Mesenchymal stem cell (in vitro differentiated cells and primary cell): ENCODE measurements at regions not wholly inside any gene's neighbourhood (a gene's known extent, or its start where the extent isn't known, plus 50 kb on each side); places are given as distances from the start of the nearest gene placed in this dataset.

ENCODE experiments used
- DNase-seq: peaks from one replicate; pipeline ENCODE4 v3.0.0-alpha.2; 2013
- H2AFZ ChIP-seq: one replicate; pipeline ENCODE4 v1.6.1; 2013; ENCODE audit warnings: low read depth, mild to moderate bottlenecking, control low read depth, inconsistent platforms, low read length, moderate library complexity
- H2AK5ac ChIP-seq: 2 replicates; pipeline ENCODE4 v1.6.1; 2013; ENCODE audit warnings: low read length, moderate library complexity, mild to moderate bottlenecking, inconsistent platforms; ENCODE audit not compliant: severe bottlenecking
- H2BK120ac ChIP-seq: one replicate; pipeline ENCODE4 v1.6.1; 2013; ENCODE audit warnings: low read depth, mild to moderate bottlenecking, inconsistent platforms, low read length, moderate library complexity
- H2BK12ac ChIP-seq, 2 experiments: one replicate each; pipeline ENCODE4 v1.6.1; 2013; ENCODE audit warnings: inconsistent platforms in 2 of 2, low read length in 2 of 2, mild to moderate bottlenecking in 2 of 2, moderate library complexity in 2 of 2, control low read depth in 1 of 2
- H2BK15ac ChIP-seq: one replicate; pipeline ENCODE4 v1.6.1; 2013; ENCODE audit warnings: mild to moderate bottlenecking, low read depth, inconsistent platforms; ENCODE audit not compliant: poor library complexity, severe bottlenecking
- H2BK5ac ChIP-seq: 2 replicates; pipeline ENCODE4 v1.6.1; 2013; ENCODE audit warnings: low read depth, mild to moderate bottlenecking, low read length, control low read depth, inconsistent platforms; ENCODE audit not compliant: poor library complexity, severe bottlenecking
- H3K14ac ChIP-seq, 2 experiments: one replicate each; pipeline ENCODE4 v1.6.1; 2013; ENCODE audit warnings: inconsistent platforms in 2 of 2, low read length in 2 of 2, control low read depth in 1 of 2, mild to moderate bottlenecking in 1 of 2, moderate library complexity in 1 of 2
- H3K18ac ChIP-seq, 2 experiments: one replicate each; pipeline ENCODE4 v1.6.1; 2013; ENCODE audit warnings: inconsistent platforms in 2 of 2, low read length in 2 of 2, control low read depth in 1 of 2, low read depth in 1 of 2, mild to moderate bottlenecking in 1 of 2
- H3K23ac ChIP-seq, 2 experiments: one replicate each; pipeline ENCODE4 v1.6.1; 2013; ENCODE audit warnings: inconsistent platforms in 2 of 2, low read length in 2 of 2, mild to moderate bottlenecking in 2 of 2, moderate library complexity in 2 of 2, control low read depth in 1 of 2
- H3K27ac ChIP-seq: 2 replicates; pipeline ENCODE4 v1.5.1; 2013; ENCODE audit warnings: mild to moderate bottlenecking, moderate library complexity, low read length, control low read depth, inconsistent platforms; ENCODE audit not compliant: poor library complexity, severe bottlenecking
- H3K27me3 ChIP-seq, 2 experiments: 2 replicates each; pipeline versions ENCODE4 v1.6.1 to v1.7.0; 2013; ENCODE audit warnings: low read length in 2 of 2, mild to moderate bottlenecking in 2 of 2, moderate library complexity in 2 of 2, control low read depth in 1 of 2, inconsistent platforms in 1 of 2; ENCODE audit not compliant: control insufficient read depth in 1 of 2, insufficient read depth in 1 of 2
- H3K36me3 ChIP-seq, 2 experiments: 2 replicates each; pipeline versions ENCODE4 v1.6.1 to v1.7.0; 2013; ENCODE audit warnings: low read length in 2 of 2, control low read depth in 1 of 2, inconsistent platforms in 1 of 2, low read depth in 1 of 2, mild to moderate bottlenecking in 1 of 2; ENCODE audit not compliant: insufficient read depth in 2 of 2, control insufficient read depth in 1 of 2
- H3K4ac ChIP-seq, 2 experiments: one replicate each; pipeline ENCODE4 v1.6.1; 2013; ENCODE audit warnings: inconsistent platforms in 2 of 2, low read length in 2 of 2, mild to moderate bottlenecking in 2 of 2, moderate library complexity in 2 of 2, control low read depth in 1 of 2, low read depth in 1 of 2
- H3K4me1 ChIP-seq: 2 replicates; pipeline ENCODE4 v1.6.1; 2013; ENCODE audit warnings: low read depth, low read length, control low read depth; ENCODE audit not compliant: control insufficient read depth, insufficient read depth
- H3K4me2 ChIP-seq: 2 replicates; pipeline ENCODE4 v1.6.1; 2013; ENCODE audit warnings: low read length, mild to moderate bottlenecking, inconsistent platforms; ENCODE audit not compliant: poor library complexity, severe bottlenecking
- H3K4me3 ChIP-seq, 2 experiments: 2 replicates each; pipeline versions ENCODE4 v1.5.1 to v1.7.0; 2013; ENCODE audit warnings: low read length in 2 of 2, mild to moderate bottlenecking in 2 of 2, control low read depth in 1 of 2, low read depth in 1 of 2; ENCODE audit not compliant: insufficient read depth in 1 of 2
- H3K79me1 ChIP-seq: replicated peaks from 2 replicates; pipeline ENCODE4 v1.6.1; 2013; ENCODE audit warnings: mild to moderate bottlenecking, control low read depth, low read length, inconsistent platforms; ENCODE audit not compliant: poor library complexity, severe bottlenecking
- H3K9ac ChIP-seq: 2 replicates; pipeline ENCODE4 v1.7.0; 2013; ENCODE audit warnings: mild to moderate bottlenecking, low read length, moderate library complexity
- H3K9me3 ChIP-seq: 2 replicates; pipeline ENCODE4 v1.7.0; 2013; ENCODE audit warnings: mild to moderate bottlenecking, low read length; ENCODE audit not compliant: control insufficient read depth
- H4K8ac ChIP-seq: one replicate; pipeline ENCODE4 v1.6.1; 2013; ENCODE audit warnings: inconsistent platforms, mild to moderate bottlenecking, low read length, moderate library complexity
- H4K91ac ChIP-seq: one replicate; pipeline ENCODE4 v1.6.1; 2013; ENCODE audit warnings: mild to moderate bottlenecking, low read length, inconsistent platforms
- WGBS: methylation state at CpG from one replicate; pipeline ENCODE4 v1.1.7; 2013; ENCODE audit warnings: mixed read lengths; 5-methylcytosine and 5-hydroxymethylcytosine counted together

DNA sequence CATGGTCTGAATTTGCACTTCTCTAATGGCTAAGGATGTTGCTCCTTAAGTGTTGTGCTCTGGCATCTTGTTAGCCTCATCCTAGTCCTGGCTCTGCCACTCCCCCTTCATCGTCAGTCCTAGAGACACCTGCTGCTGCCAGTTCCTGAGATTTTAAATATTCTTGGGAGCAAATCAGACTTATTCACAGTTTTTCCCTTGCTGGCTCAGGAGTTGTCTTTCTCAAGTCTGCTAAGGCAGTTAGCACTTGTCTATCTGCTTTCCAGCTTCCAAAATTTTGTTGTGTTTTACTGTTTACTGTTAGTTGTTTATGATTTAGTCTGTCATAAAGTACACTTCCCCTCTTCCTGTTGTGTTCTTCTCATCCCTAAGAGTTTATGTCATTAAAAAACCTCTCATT lies 201.0 kb downstream of the KIF26A start:
- Histone ChIP-seq H3K36me3 (no peaks in the 10 kb centered on the region), H3K14ac (no peak overlapping the region), H3K4ac (no peak overlapping the region), H2AK5ac (no peak overlapping the region), H2AFZ (no peak overlapping the region), H3K79me1 (no peaks in the 10 kb centered on the region), H3K9me3 (peaks cover 8% of the 10 kb centered on the region), H4K91ac (no peak overlapping the region), H3K27ac (no peak overlapping the region), H3K9ac (no peak overlapping the region), H2BK12ac (no peak overlapping the region), H3K4me3 (no peak overlapping the region), H3K4me1 (no peaks in the 10 kb centered on the region), H3K27me3 (no peaks in the 10 kb centered on the region), H3K4me2 (no peak overlapping the region), H2BK15ac (no peak overlapping the region), H2BK5ac (no peak overlapping the region), H3K18ac (no peak overlapping the region), H3K23ac (no peak overlapping the region), H4K8ac (no peak overlapping the region), H2BK120ac (no peak overlapping the region)
- WGBS = 63% methylated on average over 1 of the region's 1 CpG
- no peak for DNase-seq

DNA sequence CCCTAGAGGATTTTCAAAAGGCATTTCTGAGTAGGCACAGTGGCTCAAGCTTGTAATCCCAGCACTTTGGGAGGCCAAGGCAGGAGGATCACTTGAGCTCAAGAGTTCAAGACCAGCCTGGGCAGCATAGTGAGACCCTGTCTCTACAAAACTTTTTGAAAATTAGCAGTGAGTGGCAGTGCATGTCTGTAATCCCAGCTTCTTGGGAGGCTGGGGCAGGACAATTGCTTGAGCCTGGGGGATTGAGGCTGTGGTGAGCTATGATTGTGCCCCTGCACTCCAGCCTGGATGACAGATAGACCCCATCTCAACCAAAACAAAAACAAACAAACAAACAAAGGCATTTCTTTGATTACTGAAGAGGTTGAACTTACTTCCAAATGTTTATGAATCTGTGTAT lies 201.4 kb downstream of the KIF26A start:
- no peak overlapping the region for H2AK5ac ChIP-seq
- no peak overlapping the region for H3K4ac ChIP-seq
- no peak overlapping the region for H3K9ac ChIP-seq
- no peaks in the 10 kb centered on the region for H3K36me3 ChIP-seq
- H2BK15ac ChIP-seq = no peak overlapping the region
- no peak overlapping the region for H2BK120ac ChIP-seq
- no peak overlapping the region for H4K8ac ChIP-seq
- no peak overlapping the region for H4K91ac ChIP-seq
- no peak overlapping the region for H3K4me3 ChIP-seq
- H3K27ac ChIP-seq = no peak overlapping the region
- no peak overlapping the region for H2AFZ ChIP-seq
- H3K27me3 ChIP-seq = no peaks in the 10 kb centered on the region
- H3K14ac ChIP-seq = no peak overlapping the region
- peaks cover 8% of the 10 kb centered on the region for H3K9me3 ChIP-seq
- H3K23ac ChIP-seq = no peak overlapping the region
- no peak overlapping the region for H2BK12ac ChIP-seq
- H3K79me1 ChIP-seq = no peaks in the 10 kb centered on the region
- no peak overlapping the region for H3K4me2 ChIP-seq
- DNase-seq = no peak
- no peaks in the 10 kb centered on the region for H3K4me1 ChIP-seq
- H3K18ac ChIP-seq = no peak overlapping the region
- H2BK5ac ChIP-seq = no peak overlapping the region

DNA sequence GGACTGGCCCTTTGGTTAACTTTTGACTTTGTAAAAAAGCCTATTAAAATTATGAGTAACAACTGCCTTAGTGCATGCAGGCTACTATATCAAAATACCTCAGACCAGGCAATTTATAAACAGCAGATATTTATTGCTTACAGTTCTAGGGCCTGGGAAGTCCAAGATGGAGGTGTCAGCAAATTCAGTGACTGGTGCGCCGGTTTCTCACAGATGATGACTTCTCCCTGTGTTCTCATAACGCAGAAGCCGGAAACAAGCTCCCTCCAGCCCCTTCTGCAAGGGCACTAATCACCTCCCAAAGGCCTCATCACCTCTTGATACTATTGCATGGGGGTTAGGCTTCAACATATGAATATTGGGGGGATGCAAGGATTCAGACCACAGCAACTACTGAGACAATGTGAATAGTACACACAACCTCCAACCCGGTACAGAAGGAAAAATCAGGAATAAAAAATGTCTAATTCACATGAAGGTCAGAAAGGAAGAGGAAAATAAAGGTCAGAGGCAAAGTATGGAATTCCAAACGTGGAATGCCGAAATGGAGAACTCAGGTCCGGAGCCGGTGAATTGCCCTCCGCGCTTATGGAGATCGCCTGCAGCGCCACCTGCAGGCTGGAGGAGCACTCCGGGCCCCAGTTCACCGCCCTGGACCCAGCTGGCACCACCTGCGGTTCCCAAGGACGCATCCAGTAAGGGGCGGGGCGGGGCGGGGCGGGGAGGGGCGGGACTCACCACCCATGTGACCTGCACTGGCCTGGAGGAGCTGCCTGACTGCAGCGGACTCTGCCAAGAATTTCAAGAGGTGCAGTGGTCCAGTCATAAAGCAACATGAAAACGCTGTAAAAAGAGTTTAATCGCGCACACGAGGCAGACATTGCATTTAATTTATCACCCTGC lies 203.4 kb downstream of the KIF26A start:
- H3K4ac ChIP-seq = no peak overlapping the region
- no peak overlapping the region for H3K4me2 ChIP-seq
- H3K27ac ChIP-seq = no peak overlapping the region
- H2BK5ac ChIP-seq = no peak overlapping the region
- H2BK15ac ChIP-seq = no peak overlapping the region
- H2AK5ac ChIP-seq = no peak overlapping the region
- H4K8ac ChIP-seq = no peak overlapping the region
- H2BK120ac ChIP-seq = no peak overlapping the region
- H4K91ac ChIP-seq = no peak overlapping the region
- H3K14ac ChIP-seq = no peak overlapping the region
- 45% methylated on average over 26 of the region's 27 CpGs for WGBS
- H3K4me1 ChIP-seq = no peaks in the 10 kb centered on the region
- peaks cover 8% of the 10 kb centered on the region for H3K9me3 ChIP-seq
- H2BK12ac ChIP-seq = no peak overlapping the region
- DNase-seq = no peak
- H3K79me1 ChIP-seq = no peaks in the 10 kb centered on the region
- H3K4me3 ChIP-seq = no peak overlapping the region
- H3K27me3 ChIP-seq = no peaks in the 10 kb centered on the region
- H3K36me3 ChIP-seq = no peaks in the 10 kb centered on the region
- H2AFZ ChIP-seq = no peak overlapping the region
- no peak overlapping the region for H3K23ac ChIP-seq
- H3K9ac ChIP-seq = no peak overlapping the region
- H3K18ac ChIP-seq = no peak overlapping the region

DNA sequence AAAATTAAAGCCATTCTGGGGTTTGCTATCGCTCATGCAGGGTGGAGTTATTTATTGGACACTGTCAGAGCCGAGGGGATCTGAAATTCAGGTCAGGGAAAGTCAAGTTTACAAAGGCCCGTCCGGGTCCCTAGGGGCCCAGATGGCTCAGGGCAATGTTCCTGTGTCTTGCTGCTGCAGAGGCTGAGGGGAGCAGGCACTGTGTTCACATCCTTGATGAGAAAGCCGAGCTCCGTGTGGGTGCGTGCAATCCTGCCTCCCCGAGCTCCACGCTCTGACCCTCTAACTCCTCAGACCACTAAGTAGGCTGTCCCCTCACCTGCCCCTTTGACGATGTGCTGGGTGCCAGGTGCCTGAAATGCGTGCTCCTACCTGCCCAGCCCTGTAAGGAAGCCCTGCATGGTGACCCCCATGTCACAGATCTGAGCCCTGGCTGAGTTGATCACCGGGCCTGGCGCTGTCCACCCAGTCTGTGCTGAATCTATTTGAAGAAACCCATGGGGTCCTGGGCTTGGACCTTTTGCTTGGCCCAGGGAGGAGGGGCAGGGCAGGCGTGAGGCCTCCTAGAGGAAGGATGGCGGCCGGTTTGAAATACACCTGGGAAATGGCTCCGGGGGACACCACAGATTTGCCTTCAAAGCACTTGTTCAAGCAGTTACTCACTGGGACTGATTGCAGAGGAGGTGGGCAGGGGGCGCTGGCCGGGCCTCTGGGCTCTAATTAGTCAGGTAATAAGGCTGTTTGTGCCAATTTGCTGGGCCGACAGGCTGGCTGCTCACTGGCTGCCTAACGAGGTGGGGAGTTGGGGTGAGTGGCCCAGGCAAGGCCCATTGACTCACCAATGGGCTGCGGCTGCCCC lies 204.3 kb downstream of the KIF26A start:
- no peak for DNase-seq
- no peak overlapping the region for H2BK12ac ChIP-seq
- H4K8ac ChIP-seq = no peak overlapping the region
- no peak overlapping the region for H3K23ac ChIP-seq
- H2AFZ ChIP-seq = no peak overlapping the region
- WGBS = 81% methylated on average over 22 of the region's 22 CpGs
- no peak overlapping the region for H4K91ac ChIP-seq
- no peak overlapping the region for H2BK120ac ChIP-seq
- no peak overlapping the region for H3K27ac ChIP-seq
- H3K27me3 ChIP-seq = no peaks in the 10 kb centered on the region
- H3K79me1 ChIP-seq = no peaks in the 10 kb centered on the region
- no peak overlapping the region for H3K18ac ChIP-seq
- no peak overlapping the region for H3K4me2 ChIP-seq
- H2BK5ac ChIP-seq = no peak overlapping the region
- no peak overlapping the region for H3K9ac ChIP-seq
- H3K4me1 ChIP-seq = no peaks in the 10 kb centered on the region
- H3K9me3 ChIP-seq = peaks cover 8% of the 10 kb centered on the region
- H3K36me3 ChIP-seq = no peaks in the 10 kb centered on the region
- no peak overlapping the region for H2BK15ac ChIP-seq
- no peak overlapping the region for H3K4ac ChIP-seq
- H3K4me3 ChIP-seq = no peak overlapping the region
- no peak overlapping the region for H2AK5ac ChIP-seq
- H3K14ac ChIP-seq = no peak overlapping the region
